ENCODE measurements at regions not wholly inside any gene's neighbourhood (a gene's known extent, or its start where the extent isn't known, plus 50 kb on each side); places are given as distances from the start of the nearest gene placed in this dataset.
"Not testable (repeated sequence)": the region's sequence is repeated elsewhere in the genome, so short reads cannot be mapped to it uniquely, and the experiment has no call there.

DNA sequence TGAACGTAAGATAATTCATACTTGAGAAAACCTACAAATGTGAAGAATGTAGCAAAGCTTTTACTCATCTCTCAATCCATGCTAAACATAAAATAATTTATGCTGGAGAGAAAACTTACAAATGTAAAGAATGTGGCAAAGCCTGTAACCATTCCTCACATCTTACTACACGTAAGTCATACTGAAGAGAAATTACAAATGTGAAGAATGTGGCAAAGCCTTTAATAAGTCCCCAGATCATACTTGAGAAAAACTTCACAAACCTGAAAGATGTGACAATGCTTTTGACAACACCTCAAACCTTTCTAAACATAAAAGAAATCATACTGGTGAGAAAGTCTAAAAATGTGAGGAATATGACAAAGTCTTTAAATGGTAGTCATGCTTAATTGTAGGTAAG is 89.4 kb downstream of the ZNF675 start:
- DNase-seq (ENCODE audit: low spot score) = no peak

GRCh38 chr19:23596872-23597271 is 90.1 kb downstream of the ZNF675 start:
- DNase-seq (ENCODE audit: low spot score) = no peak
- in situ Hi-C loops (cut with HindIII; ENCODE audit: low sequenced_read_pairs) = no loop called here

More for the DNA sequence above, 89.4 kb downstream of the ZNF675 start:
- in situ Hi-C loops (cut with HindIII; ENCODE audit: low sequenced_read_pairs) = no loop called here

- DNase-seq (ENCODE audit: low spot score); in situ Hi-C loops (cut with HindIII; ENCODE audit: low sequenced_read_pairs): not testable (repeated sequence)
These were observed 92.7 kb downstream of the ZNF675 start for GRCh38 chr19:23594311-23594710.

DNA sequence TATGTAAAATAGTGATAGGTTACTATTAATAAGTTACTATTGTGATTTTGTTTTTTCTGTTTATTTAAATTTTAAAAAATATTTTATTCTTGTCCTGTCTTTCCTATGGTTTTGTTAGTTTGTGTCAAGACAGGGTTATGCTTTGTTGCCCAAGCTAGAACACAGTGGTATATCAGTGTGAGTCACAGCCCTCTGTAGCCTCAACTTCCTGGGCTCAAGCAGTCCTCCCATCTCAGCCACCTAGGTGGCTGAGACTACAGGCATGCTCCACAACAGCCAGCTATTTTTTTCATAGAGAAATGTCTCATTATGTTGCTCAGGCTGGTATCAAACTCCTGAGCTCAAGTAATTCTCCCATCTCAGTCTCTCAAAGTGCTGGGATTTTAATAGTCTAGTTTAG is 99.5 kb downstream of the ZNF675 start:
- in situ Hi-C loops (cut with HindIII; ENCODE audit: low sequenced_read_pairs) = no loop called here
- no peak for DNase-seq (ENCODE audit: low spot score)

DNA sequence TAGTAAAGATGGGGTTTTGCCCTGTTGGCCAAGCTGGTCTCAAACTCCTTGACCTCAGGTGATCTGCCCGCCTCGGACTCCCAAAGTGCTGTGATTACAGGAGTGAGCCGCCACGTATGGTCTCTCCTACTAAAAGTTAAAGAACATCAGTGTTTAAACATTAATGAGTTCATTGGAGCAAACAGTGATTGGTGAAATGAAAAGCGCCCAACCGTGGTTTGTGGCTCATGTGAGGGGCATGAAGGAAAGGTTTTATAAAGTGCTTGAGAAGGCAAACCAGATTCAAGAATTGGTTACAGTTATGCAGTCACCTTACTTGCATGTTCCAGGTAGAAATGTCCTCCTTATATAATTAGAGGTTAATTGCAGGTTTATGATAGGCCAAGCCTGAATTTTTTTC is 109.5 kb downstream of the ZNF675 start:
- DNase-seq (ENCODE audit: low spot score) = no peak
- in situ Hi-C loops (cut with HindIII; ENCODE audit: low sequenced_read_pairs) = no loop called here

DNA sequence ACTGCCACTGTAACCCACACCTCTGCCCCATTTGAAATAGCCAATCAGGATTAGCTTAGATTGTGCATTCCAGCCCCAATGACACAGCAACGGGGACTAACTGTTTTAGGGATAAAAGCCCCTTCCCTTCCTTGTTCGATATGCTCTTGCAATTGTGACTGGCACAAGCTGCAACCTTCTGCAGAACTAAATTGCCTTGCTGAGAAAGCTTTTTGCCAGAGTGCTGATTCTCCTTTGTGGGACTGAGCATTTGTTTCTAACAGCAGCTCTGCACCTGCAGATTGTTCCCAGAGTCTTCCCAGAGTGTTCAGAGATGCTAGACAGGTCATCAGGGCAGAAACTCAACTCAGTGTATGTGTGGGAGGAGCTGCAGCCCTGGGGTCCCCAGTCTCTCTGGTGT is 115.8 kb downstream of the ZNF675 start:
- in situ Hi-C loops (cut with HindIII; ENCODE audit: low sequenced_read_pairs) = no loop called here
- DNase-seq (ENCODE audit: low spot score) = no peak

DNA sequence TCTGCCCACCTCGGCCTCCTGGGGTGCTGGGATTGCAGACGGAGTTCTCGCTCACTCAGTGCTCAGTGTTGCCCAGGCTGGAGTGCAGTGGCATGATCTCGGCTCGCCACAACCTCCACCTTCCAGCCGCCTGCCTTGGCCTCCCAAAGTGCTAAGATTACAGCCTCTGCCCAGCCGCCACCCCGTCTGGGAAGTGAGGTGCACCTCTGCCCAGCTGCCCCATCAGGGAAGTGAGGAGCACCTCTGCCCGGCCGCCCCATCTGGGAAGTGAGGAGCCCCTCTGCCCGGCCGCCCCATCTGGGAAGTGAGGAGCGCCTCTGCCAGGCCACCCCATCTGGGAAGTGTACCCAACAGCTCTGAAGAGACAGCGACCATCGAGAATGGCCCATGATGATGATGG is 118.9 kb downstream of the ZNF675 start:
- in situ Hi-C loops (cut with HindIII; ENCODE audit: low sequenced_read_pairs); DNase-seq (ENCODE audit: low spot score): not testable (repeated sequence)

DNA sequence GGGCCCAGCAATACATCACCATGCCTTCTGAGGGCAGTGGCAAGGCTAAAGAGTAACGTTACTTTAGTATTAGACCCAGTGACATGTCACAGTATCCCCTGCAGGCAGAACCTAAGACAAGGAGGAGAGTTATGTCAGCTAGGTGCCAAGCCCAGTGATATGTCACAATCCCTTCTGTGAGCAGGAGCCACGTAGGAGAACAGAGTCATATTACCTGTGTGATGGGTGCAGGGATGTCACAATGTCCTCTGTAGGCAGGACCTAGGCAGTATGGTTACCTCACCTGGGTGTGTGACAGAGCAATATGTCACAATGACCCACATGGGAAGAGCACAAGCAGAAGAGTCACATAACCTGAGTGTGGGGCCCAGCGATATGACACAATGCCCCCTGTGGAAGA is 121.8 kb downstream of the ZNF675 start:
- in situ Hi-C loops (cut with HindIII; ENCODE audit: low sequenced_read_pairs) = no loop called here
- no peak for DNase-seq (ENCODE audit: low spot score)

GRCh38 chr19:23563326-23563725 is 123.7 kb downstream of the ZNF675 start:
- no peak for DNase-seq (ENCODE audit: low spot score)
- in situ Hi-C loops (cut with HindIII; ENCODE audit: low sequenced_read_pairs) = no loop called here

DNA sequence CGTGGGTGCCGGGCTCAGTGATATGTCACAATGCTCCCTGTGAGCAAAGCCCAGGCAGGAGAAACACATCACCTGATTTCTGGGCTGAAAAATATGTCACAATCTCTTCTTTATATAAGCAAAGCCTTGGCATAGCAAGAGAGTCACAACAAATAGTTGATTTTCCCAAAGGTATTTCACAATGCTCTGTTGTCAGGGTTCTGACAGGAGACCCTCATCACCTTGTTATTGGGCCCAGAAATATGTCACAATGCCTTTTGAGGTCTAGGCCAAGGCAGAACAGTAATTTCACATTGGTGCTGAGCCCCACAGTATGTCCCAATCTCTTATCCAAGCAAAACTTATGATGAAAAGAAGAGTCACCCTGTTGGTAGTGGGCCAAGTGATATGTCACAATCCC is 125.7 kb downstream of the ZNF675 start:
- in situ Hi-C loops (cut with HindIII; ENCODE audit: low sequenced_read_pairs) = no loop called here
- DNase-seq (ENCODE audit: low spot score) = no peak

- no peak for DNase-seq (ENCODE audit: low spot score)
- in situ Hi-C loops (cut with HindIII; ENCODE audit: low sequenced_read_pairs) = no loop called here
These were observed 127.0 kb downstream of the ZNF675 start for GRCh38 chr19:23560051-23560450.

GRCh38 chr19:23558541-23558940 is 128.5 kb downstream of the ZNF675 start:
- no peak for DNase-seq (ENCODE audit: low spot score)
- in situ Hi-C loops (cut with HindIII; ENCODE audit: low sequenced_read_pairs) = no loop called here

- in situ Hi-C loops (cut with HindIII; ENCODE audit: low sequenced_read_pairs) = no loop called here
- DNase-seq (ENCODE audit: low spot score) = no peak
These were observed 129.6 kb downstream of the ZNF675 start for GRCh38 chr19:23557381-23557780.

GRCh38 chr19:23554548-23554947 is 132.5 kb downstream of the ZNF675 start:
- no peak for DNase-seq (ENCODE audit: low spot score)
- in situ Hi-C loops (cut with HindIII; ENCODE audit: low sequenced_read_pairs) = no loop called here

DNA sequence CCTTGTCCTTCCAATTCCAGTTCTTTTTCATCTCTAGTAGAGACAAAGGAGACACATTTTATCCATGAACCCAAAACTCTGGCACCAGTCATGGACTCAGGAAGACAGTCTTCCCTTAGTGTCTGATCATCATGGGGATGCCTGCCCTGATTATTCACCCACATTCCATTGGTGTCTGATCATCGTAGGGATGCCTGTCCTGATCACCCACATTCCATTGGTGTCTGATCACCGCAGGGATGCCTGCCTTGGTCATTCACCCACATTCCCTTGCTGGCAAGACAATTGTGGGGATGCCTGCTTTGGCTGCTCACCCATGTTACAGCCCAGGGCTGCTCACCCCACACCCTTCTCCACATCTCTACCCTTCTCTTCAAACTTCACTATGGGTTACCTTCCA is 136.9 kb downstream of the ZNF675 start:
- not testable (repeated sequence) for DNase-seq (ENCODE audit: low spot score)

GRCh38 chr19:23547816-23548430 is 139.1 kb downstream of the ZNF675 start:
- in situ Hi-C loops (cut with HindIII; ENCODE audit: low sequenced_read_pairs) = no loop called here
- DNase-seq (ENCODE audit: low spot score) = no peak

More for the DNA sequence above, 136.9 kb downstream of the ZNF675 start:
- in situ Hi-C loops (cut with HindIII; ENCODE audit: low sequenced_read_pairs) = not testable (repeated sequence)

DNA sequence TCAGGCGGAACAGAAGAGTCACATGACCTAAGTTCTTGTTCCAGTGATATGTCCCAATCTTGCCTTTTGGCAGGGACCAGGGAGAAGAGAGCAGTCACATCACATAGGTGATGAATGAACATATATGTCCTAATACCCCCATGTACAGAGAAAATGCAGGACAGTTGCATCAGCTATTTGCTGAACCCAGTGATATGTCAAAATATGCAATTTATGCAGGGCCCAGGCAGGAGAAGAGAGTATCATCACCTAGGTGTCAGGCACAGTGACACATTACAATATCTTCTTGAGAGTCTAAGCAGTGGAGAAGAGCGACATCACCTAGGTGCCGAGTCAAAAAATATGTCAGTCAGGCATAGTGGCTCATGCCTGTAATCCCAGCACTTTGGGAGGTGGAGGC is 139.9 kb downstream of the ZNF675 start:
- in situ Hi-C loops (cut with HindIII; ENCODE audit: low sequenced_read_pairs) = no loop called here
- DNase-seq (ENCODE audit: low spot score) = no peak

- DNase-seq (ENCODE audit: low spot score) = no peak
- in situ Hi-C loops (cut with HindIII; ENCODE audit: low sequenced_read_pairs) = no loop called here
These were observed 143.7 kb downstream of the ZNF675 start for GRCh38 chr19:23543351-23543750.

GRCh38 chr19:23542562-23542961 is 144.4 kb downstream of the ZNF675 start:
- DNase-seq (ENCODE audit: low spot score) = no peak
- in situ Hi-C loops (cut with HindIII; ENCODE audit: low sequenced_read_pairs) = no loop called here

DNA sequence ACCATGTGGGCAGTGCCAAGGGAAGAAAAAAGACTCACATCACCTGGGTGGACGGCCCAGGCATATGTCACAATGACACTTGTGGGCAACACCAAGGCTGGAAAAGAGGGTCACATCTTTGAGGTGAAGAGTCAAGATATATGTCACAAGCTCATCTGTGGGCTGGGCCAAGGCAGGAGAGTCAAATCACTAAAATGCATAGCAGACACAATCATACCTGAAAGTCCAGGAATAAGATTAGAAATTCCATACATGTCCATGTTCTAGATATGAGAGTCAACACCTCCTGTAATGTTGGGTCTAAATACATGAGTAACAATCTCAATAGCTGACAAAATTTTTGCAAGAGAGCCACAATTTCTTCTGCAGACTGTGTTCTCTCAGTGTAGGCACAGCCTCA is 145.0 kb downstream of the ZNF675 start:
- no peak for DNase-seq (ENCODE audit: low spot score)
- in situ Hi-C loops (cut with HindIII; ENCODE audit: low sequenced_read_pairs) = no loop called here

- DNase-seq (ENCODE audit: low spot score); in situ Hi-C loops (cut with HindIII; ENCODE audit: low sequenced_read_pairs): not testable (repeated sequence)
These were observed 144.9 kb upstream of the ZNF91 start for GRCh38 chr19:23540180-23540579.

DNA sequence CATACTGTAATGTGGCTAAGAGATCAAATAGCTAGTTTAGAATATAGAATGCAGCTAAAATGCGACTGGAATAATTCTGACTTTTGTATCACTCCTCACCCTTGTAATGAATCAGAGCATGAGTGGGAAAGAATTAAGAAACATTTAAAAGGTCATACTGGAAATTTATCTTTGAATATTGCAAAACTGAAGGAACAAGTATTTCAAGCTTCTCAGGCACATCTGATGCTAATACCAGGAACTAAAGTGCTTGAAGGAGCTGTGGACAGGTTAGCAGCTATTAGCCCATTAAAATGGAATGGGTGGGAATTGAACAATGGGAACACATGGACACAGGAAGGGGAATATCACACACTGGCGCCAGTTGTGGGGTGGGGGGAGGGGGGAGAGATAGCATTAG is 144.2 kb upstream of the ZNF91 start:
- no peak for DNase-seq (ENCODE audit: low spot score)
- in situ Hi-C loops (cut with HindIII; ENCODE audit: low sequenced_read_pairs) = no loop called here

Measured in G401 (cell line).